Activated CD8-positive, alpha-beta T cell treated with anti-CD3 and anti-CD28 coated beads for 36 hours (primary cell): ENCODE measurements at regions not wholly inside any gene's neighbourhood (a gene's known extent, or its start where the extent isn't known, plus 50 kb on each side); places are given as distances from the start of the nearest gene placed in this dataset.

ENCODE experiments used
- ATAC-seq: fragments of 200-7000 bp; cut with Tn5 transposase; one replicate; pipeline ENCODE4 v1.10.0; 2021; ENCODE audit warnings: mild to moderate bottlenecking, moderate library complexity
- CTCF ChIA-PET: fragments of 350-600 bp; sonication (Branson Sonifier 250); formaldehyde crosslinking; loops from one replicate; lab custom pipeline; 2021; ENCODE audit warnings: antibody characterized with exemption; lab: Charles Lee
- POLR2A ChIA-PET: fragments of 350-600 bp; sonication (Branson Sonifier 250); formaldehyde crosslinking; loops from one replicate; lab custom pipeline; 2021; ENCODE audit warnings: antibody characterized with exemption; lab: Charles Lee
- DNase-seq: peaks from one replicate; pipeline ENCODE4 v3.0.0-alpha.2; 2020
- H3K27ac Mint-ChIP-seq: one replicate; pipeline ENCODE4 v1.8.0; 2021; ENCODE audit warnings: mild to moderate bottlenecking, mixed read lengths
- H3K27me3 Mint-ChIP-seq: one replicate; pipeline ENCODE4 v1.8.0; 2021; ENCODE audit warnings: mixed read lengths
- H3K36me3 Mint-ChIP-seq: one replicate; pipeline ENCODE4 v1.8.0; 2021; ENCODE audit warnings: low read depth, mixed read lengths
- H3K4me1 Mint-ChIP-seq: one replicate; pipeline ENCODE4 v1.8.0; 2021; ENCODE audit warnings: low read depth, mixed read lengths
- H3K4me3 Mint-ChIP-seq: one replicate; pipeline ENCODE4 v1.8.0; 2021; ENCODE audit warnings: mild to moderate bottlenecking, moderate library complexity, mixed read lengths
- H3K9me3 Mint-ChIP-seq: one replicate; pipeline ENCODE4 v1.8.0; 2021; ENCODE audit warnings: mixed read lengths
- CTCF ChIP-seq: fragments of 200-600 bp; IDR thresholded peaks from one replicate; pipeline ENCODE4 v1.8.0; 2022; ENCODE audit warnings: antibody characterized with exemption, mild to moderate bottlenecking
- intact Hi-C: fragments of 100-400 bp; cut with micrococcal nuclease; formaldehyde crosslinking; loops from one replicate; pipeline ENCODE4 v1.10.0; 2022

DNA sequence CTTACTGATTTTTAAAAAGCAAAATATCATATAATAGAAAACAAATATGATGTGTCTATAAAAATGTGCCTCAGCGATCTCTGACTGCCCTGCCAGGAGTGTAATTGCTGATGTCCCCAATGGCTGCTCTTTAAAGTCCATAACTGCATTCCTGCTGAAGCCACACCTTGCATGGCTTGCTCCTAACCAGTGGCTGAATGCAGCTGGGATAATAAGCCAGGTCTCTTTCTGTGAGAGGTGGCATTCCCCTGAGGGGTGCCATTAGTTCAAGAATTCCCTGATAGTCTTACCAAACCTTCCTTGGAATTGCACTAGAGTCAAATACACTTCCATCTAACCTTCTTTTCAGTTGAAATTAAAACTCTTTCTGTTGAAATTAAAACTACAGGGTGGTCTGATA lies 125.8 kb upstream of the ZNF804A start:
- ATAC-seq: no peak
- ChIA-PET POLR2A (no interaction called here), CTCF (no interaction called here)
- intact Hi-C loops: no loop called here
- H3K27ac Mint-ChIP-seq: no peak overlapping the region
- no peak overlapping the region for H3K4me3 Mint-ChIP-seq
- no peak for DNase-seq
- no peaks in the 10 kb centered on the region for H3K27me3 Mint-ChIP-seq
- H3K36me3 Mint-ChIP-seq: no peaks in the 10 kb centered on the region
- no peaks in the 10 kb centered on the region for H3K9me3 Mint-ChIP-seq
- TF ChIP-seq CTCF: no peak
- no peaks in the 10 kb centered on the region for H3K4me1 Mint-ChIP-seq

DNA sequence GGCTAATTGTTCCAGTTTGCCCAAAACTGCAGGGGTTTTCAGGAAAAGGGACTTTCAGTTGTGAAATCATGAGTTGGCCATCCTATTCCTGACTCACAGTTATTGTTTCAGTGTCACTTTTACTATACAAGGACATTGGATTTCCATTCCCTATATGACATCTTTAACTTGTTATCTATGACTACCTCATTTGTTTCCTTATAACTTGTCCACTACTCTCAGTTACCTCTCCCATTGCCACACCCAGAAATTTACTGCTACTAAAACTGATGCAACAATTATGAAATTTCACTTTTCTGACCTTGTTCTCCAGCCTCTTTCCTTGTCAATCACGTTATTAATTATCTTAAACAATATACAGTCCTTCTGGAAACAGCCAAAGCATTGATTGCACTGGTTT lies 116.5 kb upstream of the ZNF804A start:
- Mint-ChIP-seq H3K27me3 (no peaks in the 10 kb centered on the region), H3K4me3 (no peak overlapping the region), H3K4me1 (no peaks in the 10 kb centered on the region), H3K9me3 (peaks cover 2% of the 10 kb centered on the region), H3K36me3 (no peaks in the 10 kb centered on the region), H3K27ac (no peak overlapping the region)
- CTCF ChIA-PET: no interaction called here
- POLR2A ChIA-PET: no interaction called here
- ATAC-seq: no peak
- no peak for DNase-seq
- TF ChIP-seq CTCF: no peak
- intact Hi-C loops: no loop called here

DNA sequence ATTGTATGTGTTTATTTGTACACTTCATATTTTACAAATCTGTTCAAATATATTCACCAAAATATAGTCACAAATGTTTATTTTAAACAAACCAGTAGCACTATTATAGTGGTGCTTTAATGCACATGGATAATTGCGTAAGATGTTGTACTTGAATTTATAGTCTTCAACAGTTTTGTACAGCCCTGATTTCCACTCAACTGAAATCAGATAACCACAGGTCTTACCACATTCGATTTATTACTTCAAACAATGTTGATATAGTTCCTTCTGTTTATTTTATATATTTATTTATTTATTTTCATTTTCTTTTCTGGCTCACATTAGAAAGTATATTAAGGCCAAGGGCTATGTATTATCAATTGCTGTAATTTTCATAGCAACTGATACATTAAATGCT lies 99.4 kb upstream of the ZNF804A start:
- H3K9me3 Mint-ChIP-seq: peaks cover 3% of the 10 kb centered on the region
- no peak for TF ChIP-seq CTCF
- ATAC-seq (no peak), DNase-seq (no peak)
- no peak overlapping the region for H3K4me3 Mint-ChIP-seq
- ChIA-PET CTCF (no interaction called here), POLR2A (no interaction called here)
- H3K4me1 Mint-ChIP-seq: no peaks in the 10 kb centered on the region
- no peaks in the 10 kb centered on the region for H3K36me3 Mint-ChIP-seq
- no peaks in the 10 kb centered on the region for H3K27me3 Mint-ChIP-seq
- intact Hi-C loops: no loop called here
- no peak overlapping the region for H3K27ac Mint-ChIP-seq

GRCh38 chr2:184504252-184504651 lies 94.1 kb upstream of the ZNF804A start:
- ChIA-PET POLR2A (no interaction called here), CTCF (no interaction called here)
- Mint-ChIP-seq H3K4me1 (no peaks in the 10 kb centered on the region), H3K27me3 (no peaks in the 10 kb centered on the region), H3K27ac (no peak overlapping the region), H3K36me3 (no peaks in the 10 kb centered on the region), H3K9me3 (no peaks in the 10 kb centered on the region), H3K4me3 (no peak overlapping the region)
- ATAC-seq (no peak), DNase-seq (no peak)
- intact Hi-C loops: no loop called here
- no peak for TF ChIP-seq CTCF

DNA sequence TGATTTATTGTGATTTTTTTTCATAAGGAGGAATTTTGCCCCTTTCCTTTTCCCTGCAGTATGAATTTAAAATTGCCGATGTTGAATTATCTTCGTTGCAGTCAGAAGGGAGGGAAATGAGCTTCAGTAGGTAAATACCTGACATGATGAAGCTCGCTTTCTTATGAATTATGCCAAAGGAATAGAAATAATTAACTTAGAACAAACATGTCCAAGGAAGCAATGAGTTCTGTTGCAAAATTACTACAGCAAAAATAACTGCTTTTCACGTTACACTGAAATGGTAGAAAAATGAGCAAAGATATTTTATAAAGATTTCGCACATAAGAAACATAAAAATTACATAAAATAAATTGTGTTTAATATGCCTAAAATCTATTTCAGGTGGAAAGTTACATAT lies 91.1 kb upstream of the ZNF804A start:
- ChIA-PET CTCF (no interaction called here), POLR2A (no interaction called here)
- no peak for DNase-seq
- Mint-ChIP-seq H3K36me3 (no peaks in the 10 kb centered on the region), H3K4me1 (no peaks in the 10 kb centered on the region), H3K4me3 (no peak overlapping the region), H3K9me3 (no peaks in the 10 kb centered on the region), H3K27ac (no peak overlapping the region), H3K27me3 (no peaks in the 10 kb centered on the region)
- no peak for ATAC-seq
- TF ChIP-seq CTCF: no peak
- intact Hi-C loops: no loop called here
